Breast epithelium (tissue), 3 donors: ENCODE measurements at regions not wholly inside any gene's neighbourhood (a gene's known extent, or its start where the extent isn't known, plus 50 kb on each side); places are given as distances from the start of the nearest gene placed in this dataset.

Experiments used
- POLR2AphosphoS5 ChIP-seq, 3 donors: sonication (generic); formaldehyde crosslinking; IDR thresholded peaks; one replicate each; pipeline ENCODE4 v1.6.1; 2017; ENCODE audit warnings: antibody characterized with exemption in 3 of 3
- TF ChIP-seq, protein P1 (sequence below), 3 donors: fragments of 450-650 bp; IDR thresholded peaks; one replicate each; pipeline ENCODE4 v1.5.1; 2016 to 2017; ENCODE audit warnings: antibody characterized with exemption in 3 of 3, mild to moderate bottlenecking in 3 of 3, moderate library complexity in 3 of 3

DNA sequence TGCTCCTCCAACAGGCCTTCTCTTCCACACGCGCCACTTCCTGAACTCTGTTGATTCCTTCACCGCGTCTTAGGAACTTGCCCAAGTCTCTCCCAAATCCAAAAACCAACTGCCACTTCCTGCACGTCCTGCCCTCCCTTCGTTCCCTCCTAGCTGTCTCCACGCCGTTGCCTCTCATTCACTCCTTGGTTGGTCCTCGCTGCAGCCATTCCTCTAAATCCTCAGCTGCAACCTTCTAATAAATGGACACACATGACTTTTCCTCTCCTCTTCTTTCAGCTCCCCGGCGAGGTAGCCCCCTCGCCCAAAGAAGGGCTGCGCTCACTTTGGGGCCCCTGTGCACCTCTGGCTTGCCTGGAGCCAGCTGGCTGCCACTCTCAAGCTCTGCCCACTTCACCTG lies 110.2 kb downstream of the XRCC2 start:
- TF ChIP-seq, protein P1, sequence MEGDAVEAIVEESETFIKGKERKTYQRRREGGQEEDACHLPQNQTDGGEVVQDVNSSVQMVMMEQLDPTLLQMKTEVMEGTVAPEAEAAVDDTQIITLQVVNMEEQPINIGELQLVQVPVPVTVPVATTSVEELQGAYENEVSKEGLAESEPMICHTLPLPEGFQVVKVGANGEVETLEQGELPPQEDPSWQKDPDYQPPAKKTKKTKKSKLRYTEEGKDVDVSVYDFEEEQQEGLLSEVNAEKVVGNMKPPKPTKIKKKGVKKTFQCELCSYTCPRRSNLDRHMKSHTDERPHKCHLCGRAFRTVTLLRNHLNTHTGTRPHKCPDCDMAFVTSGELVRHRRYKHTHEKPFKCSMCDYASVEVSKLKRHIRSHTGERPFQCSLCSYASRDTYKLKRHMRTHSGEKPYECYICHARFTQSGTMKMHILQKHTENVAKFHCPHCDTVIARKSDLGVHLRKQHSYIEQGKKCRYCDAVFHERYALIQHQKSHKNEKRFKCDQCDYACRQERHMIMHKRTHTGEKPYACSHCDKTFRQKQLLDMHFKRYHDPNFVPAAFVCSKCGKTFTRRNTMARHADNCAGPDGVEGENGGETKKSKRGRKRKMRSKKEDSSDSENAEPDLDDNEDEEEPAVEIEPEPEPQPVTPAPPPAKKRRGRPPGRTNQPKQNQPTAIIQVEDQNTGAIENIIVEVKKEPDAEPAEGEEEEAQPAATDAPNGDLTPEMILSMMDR (IDR thresholded peaks at IDR 0.05), result no peak
- TF ChIP-seq POLR2AphosphoS5 (IDR thresholded peaks at IDR 0.05), result no peak
